GM19438 (cell line): ENCODE measurements at regions not wholly inside any gene's neighbourhood (a gene's known extent, or its start where the extent isn't known, plus 50 kb on each side); places are given as distances from the start of the nearest gene placed in this dataset.
"Not testable (repeated sequence)": the region's sequence is repeated elsewhere in the genome, so short reads cannot be mapped to it uniquely, and the experiment has no call there.

Experiments used
- ATAC-seq: cut with Tn5 transposase; IDR thresholded peaks from one replicate; pipeline ENCODE4 v1.9.1; 2021; ENCODE audit warnings: low read depth; ENCODE audit not compliant: unreplicated experiment

DNA sequence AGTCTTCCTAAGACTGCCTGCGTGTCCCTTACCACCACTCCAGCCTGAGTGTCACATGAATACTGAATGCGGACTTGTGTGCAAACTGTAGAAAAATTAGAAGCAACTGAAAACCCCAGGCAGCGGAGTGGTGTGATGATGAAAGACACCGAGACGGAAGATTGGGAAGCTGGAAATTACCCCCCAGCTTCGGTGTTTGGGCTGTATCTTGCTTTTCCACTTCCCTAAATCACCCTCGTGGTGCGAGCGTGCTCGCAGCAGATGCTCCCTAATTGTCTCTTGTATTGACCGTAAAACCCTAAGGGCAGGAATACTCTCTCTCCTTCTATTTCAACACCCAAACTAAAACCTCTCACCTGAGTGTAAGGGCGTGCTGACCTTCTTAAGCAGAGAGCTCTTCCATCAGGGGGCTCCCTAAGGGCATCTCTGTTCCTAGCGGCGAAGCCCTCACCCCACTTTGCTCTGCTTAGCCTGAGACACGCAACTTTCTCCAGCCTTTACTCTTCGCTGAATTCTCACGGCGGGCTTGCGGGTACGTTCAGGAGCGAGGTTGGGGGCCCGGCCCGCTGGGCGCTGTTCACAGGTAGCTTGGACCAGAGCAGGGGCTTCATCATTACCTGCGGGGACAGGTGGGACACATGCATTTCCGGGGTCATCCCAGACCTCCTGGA is 62.4 kb downstream of the CRYBB2 start:
- ATAC-seq = no peak

DNA sequence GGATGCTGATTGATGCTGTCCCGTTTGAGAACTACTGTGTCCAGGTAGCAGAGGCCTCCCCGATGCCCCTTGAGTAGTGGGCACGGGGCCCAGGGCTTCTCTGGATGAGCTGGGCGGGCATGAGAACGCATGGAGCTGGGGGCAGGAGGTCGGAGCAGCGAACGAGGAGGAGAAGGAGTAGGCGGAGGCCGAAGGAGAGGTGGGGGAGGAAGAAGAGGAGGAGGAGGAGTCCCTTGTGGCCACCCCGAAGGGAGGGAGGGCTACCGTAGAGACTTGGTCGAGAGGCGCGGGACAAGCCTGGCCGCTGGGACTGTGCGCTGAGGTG is 62.9 kb downstream of the CRYBB2 start:
- ATAC-seq = no peak

GRCh38 chr22:25282671-25283561 is 63.5 kb downstream of the CRYBB2 start:
- no peak for ATAC-seq

DNA sequence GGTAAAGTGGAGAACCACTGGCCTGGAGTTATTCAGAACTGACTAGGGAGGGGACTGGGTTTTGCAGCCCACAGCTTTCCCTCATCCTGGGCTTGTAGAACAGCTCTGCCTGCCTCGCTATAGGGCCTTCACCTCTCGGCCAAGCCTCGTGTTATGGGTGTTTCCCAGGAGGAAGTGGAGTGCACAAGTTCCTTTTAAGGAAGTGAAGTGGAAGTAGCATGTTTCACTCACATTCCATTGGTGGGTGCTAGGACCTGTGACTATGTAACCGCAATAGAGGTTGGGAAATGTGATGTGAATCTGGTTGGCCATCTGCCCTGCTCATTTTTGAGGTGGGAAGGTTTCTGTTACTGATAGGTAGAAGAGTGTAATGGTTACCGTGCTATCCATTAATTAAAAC is 69.0 kb downstream of the CRYBB2 start:
- ATAC-seq = not testable (repeated sequence)

DNA sequence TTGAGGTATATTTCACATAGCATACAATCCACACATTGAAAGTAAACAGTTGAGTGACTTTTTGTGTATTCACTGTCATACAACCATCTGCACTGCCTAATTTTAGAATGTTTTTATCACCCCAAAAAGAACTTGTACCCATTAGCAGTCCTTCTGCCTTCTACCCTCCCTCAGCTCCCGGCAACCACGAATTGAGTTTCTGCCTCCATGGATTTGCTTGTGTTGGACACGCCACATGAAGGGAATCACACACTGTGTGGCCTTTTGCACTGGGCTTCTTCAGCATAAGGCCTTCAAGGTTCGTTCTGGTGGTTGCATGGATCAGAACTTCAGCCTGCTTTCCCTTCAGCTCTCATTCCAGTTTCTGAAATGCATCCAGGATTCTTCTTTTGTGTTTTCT is 82.5 kb downstream of the CRYBB2 start:
- not testable (repeated sequence) for ATAC-seq

- ATAC-seq = not testable (repeated sequence)
Measured at GRCh38 chr22:25309586-25309985, 90.1 kb downstream of the CRYBB2 start.

DNA sequence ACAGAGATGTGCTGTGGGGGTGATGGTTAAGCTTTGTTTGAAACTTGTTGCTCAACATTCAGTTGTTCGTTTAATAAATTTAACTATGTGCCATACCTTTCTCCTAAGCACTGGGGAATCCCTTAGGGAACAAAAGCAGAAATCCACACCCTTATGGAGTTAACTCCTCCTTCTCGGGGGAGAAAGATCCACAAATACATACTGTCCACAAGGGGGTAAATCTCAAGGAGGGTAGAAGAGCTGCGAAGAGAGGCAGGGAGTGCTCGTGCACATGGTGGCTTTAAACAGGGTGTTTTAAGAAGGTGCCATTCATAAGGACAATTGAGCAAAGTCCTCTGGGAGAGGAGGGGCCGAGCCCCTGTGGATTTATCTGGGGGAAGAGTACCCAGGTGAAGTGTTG is 92.5 kb downstream of the CRYBB2 start:
- not testable (repeated sequence) for ATAC-seq

GRCh38 chr22:25318081-25318823 is 98.8 kb downstream of the CRYBB2 start:
- ATAC-seq = no peak

GRCh38 chr22:25327018-25327755 is 107.7 kb downstream of the CRYBB2 start:
- ATAC-seq = no peak

DNA sequence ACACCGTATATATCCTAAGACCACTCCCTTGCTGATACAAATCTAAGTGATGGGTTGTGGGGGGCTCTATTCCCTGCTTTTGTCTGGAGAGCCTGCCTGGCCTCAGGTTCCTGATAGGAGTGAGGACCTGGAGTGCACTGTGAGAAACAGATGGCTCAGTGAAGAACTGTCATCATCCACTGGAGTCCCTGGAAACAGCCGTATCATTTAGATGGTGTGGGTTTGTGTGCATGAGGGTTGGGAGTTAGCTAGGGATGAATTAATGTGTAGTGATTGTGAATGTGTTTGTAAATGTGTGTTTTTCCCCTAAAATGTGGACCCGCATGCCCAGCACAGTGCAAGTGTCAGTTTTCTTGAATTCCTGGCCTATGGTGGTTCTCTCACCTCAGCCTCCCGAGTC is 111.6 kb downstream of the CRYBB2 start:
- ATAC-seq = no peak

GRCh38 chr22:25331911-25332310 is 112.5 kb downstream of the CRYBB2 start:
- not testable (repeated sequence) for ATAC-seq

DNA sequence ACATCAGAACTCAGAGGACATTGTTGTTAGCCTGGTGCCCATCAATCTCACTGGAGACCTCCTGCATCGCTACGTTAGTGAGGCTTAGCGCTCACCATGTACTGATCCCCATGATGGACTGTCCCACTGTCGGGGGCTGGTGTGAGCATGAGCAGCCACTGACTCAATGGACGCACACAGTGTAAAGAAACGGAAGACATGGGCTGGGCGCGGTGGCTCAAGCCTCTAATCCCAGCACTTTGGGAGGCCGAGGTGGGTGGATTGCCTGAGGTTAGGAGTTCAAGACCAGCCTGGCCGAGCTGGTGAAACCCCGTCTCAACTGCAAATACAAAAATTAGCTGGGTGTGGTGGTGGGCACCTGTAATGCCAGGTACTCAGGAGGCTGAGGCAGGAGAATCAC is 112.9 kb downstream of the CRYBB2 start:
- ATAC-seq = no peak

DNA sequence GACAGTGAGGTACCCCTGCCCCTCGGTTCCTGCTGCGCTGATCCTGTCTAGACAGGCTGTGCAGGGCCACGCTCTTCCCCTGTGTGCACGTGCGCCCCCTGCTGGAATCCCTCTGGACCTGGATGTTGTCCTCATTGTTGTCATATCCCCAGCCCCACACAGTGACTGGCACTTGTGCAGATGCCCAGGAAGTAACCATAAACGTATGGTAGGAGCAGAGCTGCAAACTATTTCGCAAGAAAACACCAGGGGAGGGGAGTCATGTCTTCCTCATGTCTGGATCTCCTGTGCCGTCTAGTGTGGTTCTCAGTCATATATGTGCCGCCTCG is 114.7 kb downstream of the CRYBB2 start:
- no peak for ATAC-seq

DNA sequence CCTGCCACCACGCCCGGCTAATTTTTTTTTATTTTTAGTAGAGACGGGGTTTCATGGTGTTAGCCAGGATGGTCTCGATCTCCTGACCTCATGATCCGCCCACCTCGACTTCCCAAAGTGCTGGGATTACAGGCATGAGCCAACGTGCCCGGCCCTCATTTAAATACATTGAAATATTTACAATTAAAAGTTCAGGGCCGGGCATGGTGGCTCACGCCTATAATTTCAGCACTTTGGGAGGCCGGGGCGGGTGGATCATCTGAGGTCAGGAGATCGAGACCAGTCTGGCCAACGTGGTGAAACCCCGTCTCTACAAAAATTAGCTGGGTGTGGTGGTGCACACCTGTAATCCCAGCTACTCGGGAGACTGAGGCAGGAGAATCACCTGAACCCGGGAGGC is 115.2 kb downstream of the CRYBB2 start:
- ATAC-seq = not testable (repeated sequence)

DNA sequence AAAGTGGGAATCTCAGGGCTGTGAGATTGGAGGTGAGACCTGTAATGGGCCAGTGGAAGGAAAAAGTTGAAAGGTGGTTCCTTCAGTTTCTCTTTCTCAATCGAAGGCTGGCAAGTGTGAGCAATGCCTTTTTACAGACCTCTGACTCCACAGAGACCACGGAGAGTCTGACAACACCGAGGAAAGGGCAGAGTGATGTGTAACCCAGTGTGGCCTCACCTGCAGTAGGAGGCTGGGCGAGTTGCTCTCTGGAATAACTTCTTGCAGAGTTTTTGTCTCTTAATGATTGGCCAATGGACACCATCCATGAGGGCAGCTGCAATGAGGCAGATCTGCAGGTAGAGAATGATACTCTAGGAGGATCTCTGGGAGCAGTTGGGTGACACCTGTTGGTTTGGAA is 115.8 kb downstream of the CRYBB2 start:
- ATAC-seq = not testable (repeated sequence)

GRCh38 chr22:25340536-25340935 is 121.1 kb downstream of the CRYBB2 start:
- not testable (repeated sequence) for ATAC-seq

DNA sequence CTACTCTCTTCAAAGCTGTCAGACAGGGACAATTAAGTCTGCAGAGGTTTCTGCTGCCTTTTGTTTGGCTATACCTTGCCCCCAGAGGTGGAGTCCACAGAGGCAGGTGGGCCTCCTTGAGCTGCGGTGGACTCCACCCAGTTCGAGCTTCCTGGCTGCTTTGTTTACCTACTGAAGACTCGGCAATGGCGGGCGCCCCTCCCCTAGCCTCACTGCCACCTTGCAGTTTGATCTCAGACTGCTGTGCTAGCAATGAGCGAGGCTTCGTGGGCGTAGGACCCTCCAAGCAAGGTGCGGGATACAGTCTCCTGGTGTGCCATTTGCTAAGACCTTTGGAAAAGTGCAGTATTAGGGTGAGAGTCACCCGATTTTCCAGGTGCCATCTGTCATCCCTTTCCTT is 124.9 kb downstream of the CRYBB2 start:
- ATAC-seq = not testable (repeated sequence)

GRCh38 chr22:25346859-25347751 is 127.7 kb downstream of the CRYBB2 start:
- no peak for ATAC-seq

GRCh38 chr22:25347752-25348102 is 128.3 kb downstream of the CRYBB2 start:
- ATAC-seq = no peak

GRCh38 chr22:25348391-25348790 is 129.0 kb downstream of the CRYBB2 start:
- no peak for ATAC-seq
